ENCODE measurements at regions not wholly inside any gene's neighbourhood (a gene's known extent, or its start where the extent isn't known, plus 50 kb on each side); places are given as distances from the start of the nearest gene placed in this dataset.

DNA sequence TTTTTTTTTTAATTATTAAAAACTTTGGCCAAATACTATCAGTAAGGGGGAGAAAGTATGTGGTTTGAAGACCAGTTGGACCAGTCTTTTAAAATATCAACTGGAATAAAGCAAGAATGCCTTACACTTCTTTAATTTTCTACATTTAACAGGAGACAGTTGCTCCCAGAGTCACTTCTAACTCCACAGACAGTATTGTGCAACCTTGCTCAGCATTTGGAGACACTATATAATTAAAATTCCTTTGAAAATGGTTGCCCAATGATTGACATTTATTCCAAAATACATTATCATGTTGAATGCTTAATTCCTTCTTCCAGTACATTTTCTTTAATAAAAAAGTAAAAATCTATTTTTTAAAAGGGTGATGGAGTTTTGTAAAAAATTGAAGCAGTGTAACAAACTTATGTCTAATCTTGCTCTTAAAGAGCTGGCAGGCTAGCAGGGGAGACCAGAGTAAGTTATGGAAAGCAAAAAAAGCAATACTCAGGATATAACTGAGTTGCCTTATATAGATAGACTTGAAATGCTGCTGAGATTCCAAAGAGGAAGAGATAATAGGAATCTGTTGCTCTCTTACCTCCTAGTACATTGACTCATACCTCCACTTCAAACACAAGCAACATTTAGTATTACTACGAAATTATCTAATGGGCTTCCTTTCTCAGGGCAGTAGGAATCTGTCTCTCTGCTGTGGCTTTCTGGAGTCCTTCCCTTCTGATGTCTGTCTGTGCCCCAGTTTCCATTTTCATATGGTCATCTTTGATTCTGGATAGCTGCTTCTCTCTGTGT, 69.7 kb upstream of the RGL1 start:
- H3K27ac ChIP-seq = no peak overlapping the region
- TF ChIP-seq, protein P1, sequence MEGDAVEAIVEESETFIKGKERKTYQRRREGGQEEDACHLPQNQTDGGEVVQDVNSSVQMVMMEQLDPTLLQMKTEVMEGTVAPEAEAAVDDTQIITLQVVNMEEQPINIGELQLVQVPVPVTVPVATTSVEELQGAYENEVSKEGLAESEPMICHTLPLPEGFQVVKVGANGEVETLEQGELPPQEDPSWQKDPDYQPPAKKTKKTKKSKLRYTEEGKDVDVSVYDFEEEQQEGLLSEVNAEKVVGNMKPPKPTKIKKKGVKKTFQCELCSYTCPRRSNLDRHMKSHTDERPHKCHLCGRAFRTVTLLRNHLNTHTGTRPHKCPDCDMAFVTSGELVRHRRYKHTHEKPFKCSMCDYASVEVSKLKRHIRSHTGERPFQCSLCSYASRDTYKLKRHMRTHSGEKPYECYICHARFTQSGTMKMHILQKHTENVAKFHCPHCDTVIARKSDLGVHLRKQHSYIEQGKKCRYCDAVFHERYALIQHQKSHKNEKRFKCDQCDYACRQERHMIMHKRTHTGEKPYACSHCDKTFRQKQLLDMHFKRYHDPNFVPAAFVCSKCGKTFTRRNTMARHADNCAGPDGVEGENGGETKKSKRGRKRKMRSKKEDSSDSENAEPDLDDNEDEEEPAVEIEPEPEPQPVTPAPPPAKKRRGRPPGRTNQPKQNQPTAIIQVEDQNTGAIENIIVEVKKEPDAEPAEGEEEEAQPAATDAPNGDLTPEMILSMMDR (conservative IDR thresholded peaks at IDR 0.05) = no peak
- no peak for TF ChIP-seq ZFX (IDR thresholded peaks at IDR 0.05)

DNA sequence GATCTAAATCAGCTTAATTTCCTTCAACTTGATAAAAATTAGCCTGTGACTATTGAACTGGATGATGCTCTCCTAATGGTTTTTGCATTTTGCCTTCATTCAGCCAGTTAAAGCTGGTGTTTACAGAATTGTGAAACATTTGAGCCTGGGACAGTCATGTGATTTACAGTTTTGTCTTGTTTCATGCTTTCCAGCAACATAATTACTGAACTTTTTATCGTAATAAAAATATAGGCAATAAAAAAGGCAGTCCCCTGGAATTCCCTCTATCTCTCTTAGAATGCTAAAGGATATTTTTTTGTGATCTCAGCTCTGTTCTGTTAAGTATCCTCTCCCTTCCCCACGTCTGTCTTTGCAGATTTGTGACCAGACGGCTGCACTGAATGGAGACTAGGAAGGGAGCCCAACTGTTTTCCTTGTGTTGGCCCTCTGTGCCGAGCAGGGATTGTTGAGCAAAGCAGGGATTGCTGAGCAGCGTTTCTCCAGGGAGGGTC, 70.3 kb upstream of the RGL1 start:
- no peak overlapping the region for H3K27ac ChIP-seq
- TF ChIP-seq, protein P1 (conservative IDR thresholded peaks at IDR 0.05) = no peak
- no peak for TF ChIP-seq ZFX (IDR thresholded peaks at IDR 0.05)

DNA sequence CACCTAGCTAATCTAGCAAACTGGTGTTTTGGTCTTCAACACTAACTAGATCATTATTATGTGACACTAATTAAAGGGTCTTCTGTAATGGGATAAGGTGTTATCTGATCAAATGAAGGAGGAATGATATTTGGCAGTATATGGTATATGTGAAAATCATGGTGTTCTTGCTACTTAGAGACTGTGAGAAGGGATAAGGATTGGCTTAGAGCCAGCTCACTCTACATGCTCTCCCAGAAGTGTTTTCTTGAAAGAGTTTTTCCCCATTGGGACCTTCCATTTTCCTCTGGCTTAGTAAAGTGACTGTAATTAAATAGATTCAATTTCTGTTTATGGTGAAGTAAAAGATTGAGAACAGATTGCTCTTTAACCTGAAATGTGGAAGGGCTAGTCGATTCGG, 71.2 kb upstream of the RGL1 start:
- TF ChIP-seq, protein P1 (conservative IDR thresholded peaks at IDR 0.05) = no peak
- TF ChIP-seq ZFX (IDR thresholded peaks at IDR 0.05) = no peak
- no peak overlapping the region for H3K27ac ChIP-seq

DNA sequence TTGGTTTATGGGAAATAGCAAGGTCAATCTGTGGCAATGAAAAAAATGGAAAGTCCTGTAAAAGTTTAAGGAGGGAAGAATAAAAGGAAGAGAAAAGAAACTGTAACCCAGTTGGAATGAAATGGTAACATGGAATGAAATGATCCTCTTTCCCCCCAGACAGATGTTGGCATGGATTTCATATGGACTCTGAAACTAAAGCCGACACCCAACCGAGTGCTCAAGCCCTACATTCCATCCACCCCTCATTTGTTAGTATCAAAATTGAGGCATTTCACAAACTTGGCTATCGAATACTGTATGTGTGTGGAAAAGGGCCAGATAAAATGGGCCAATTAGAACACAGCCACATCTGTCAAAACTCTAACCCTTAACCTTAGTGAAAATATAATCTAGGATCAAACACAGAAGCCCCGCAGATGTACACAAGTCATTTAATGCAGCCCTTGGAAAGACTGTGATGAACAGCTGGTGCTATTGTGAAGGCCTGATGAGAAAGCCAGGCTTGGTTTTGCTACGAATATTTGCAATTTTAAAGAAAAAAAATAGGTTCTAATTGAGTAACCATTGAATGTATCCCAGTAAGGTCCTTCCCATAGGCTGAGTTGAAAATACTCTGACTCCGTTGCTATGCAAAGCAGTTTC, 72.6 kb upstream of the RGL1 start:
- H3K27ac ChIP-seq = no peak overlapping the region
- TF ChIP-seq, protein P1 (conservative IDR thresholded peaks at IDR 0.05) = no peak

DNA sequence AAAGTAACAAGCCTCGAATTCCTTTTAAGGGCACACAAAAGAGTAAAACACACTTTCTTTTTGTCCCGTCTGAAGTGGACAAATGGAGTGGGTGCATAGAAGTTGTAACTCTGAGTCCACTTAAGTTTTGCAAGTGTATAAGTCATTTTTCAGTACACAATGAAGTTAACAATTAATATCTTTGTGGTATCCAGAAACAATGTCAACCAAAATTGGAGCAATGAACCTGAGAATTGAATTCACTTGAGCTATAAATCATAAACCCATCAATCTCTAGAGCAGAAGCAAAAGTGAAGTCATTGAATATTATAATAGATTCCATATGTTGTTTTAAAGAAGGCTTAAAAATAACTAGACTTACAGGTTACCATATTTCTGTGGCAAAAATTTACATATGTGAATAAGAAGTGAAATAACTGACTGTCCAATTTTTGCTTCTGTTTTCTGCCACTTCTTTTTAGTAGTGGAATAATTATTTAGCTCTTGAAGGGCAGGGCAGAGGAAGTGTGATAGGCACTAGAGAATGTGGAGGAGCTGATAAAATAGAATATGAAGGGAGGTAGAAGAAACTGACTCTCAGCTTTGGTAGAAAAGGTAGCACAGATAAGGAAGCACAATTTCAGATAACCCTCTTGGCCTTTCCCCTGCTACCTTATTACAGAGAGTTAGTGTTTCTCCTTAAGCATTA, 73.9 kb upstream of the RGL1 start:
- no peak for TF ChIP-seq ZFX (IDR thresholded peaks at IDR 0.05)
- TF ChIP-seq, protein P1 (conservative IDR thresholded peaks at IDR 0.05) = no peak
- no peak overlapping the region for H3K27ac ChIP-seq

DNA sequence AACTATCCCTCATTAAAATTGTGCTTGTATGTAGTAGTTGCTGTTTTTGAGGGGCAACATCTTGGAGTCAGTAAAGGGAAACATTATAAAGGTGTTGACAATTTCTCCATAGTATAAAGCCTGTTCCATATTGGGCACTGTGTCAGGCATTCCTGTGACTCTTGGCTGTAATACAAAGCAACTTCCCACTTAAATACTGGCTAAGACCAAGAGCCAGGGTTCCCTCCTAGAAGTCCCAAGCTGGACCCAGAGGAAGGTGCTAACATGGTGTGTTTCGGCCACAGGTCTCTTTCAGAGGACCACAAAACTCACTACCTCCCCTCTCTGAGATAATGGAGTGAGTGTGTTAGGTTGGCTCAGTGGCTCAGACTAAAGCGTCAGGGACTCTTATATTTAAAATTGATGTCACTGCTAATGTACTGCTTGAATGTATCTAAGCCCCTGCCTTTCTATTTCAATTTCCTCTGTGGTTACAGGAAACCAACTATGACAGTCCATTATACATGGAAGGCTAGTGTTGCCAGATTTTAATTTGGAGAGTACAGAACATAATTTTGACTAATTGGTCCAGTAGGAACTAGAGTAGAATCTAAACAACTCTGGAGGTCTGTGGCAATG, 74.7 kb upstream of the RGL1 start:
- no peak overlapping the region for H3K27ac ChIP-seq
- TF ChIP-seq, protein P1 (conservative IDR thresholded peaks at IDR 0.05) = no peak
- no peak for TF ChIP-seq ZFX (IDR thresholded peaks at IDR 0.05)

All from C4-2B (cell line).